ENCODE measurements at regions not wholly inside any gene's neighbourhood (a gene's known extent, or its start where the extent isn't known, plus 50 kb on each side); places are given as distances from the start of the nearest gene placed in this dataset.

- no peak for DNase-seq
Observed at GRCh38 chr2:152961351-152961750, 242.9 kb downstream of the ARL6IP6 start.

GRCh38 chr2:152950126-152950525 is 231.7 kb downstream of the ARL6IP6 start:
- DNase-seq = no peak

- DNase-seq = no peak
Observed at GRCh38 chr2:152944099-152944498, 225.7 kb downstream of the ARL6IP6 start.

GRCh38 chr2:152942940-152943440 is 224.6 kb downstream of the ARL6IP6 start:
- no peak for DNase-seq

GRCh38 chr2:152930501-152930900 is 212.1 kb downstream of the ARL6IP6 start:
- DNase-seq = no peak

GRCh38 chr2:152929628-152930027 is 211.2 kb downstream of the ARL6IP6 start:
- no peak for DNase-seq

- peak; percentile 76 for DNase-seq
Observed at GRCh38 chr2:152925547-152926448, 207.4 kb downstream of the ARL6IP6 start.

GRCh38 chr2:152924722-152925121 is 206.3 kb downstream of the ARL6IP6 start:
- no peak for DNase-seq

- DNase-seq = no peak
Observed at GRCh38 chr2:152924219-152924618, 205.8 kb downstream of the ARL6IP6 start.

GRCh38 chr2:152920846-152921245 is 202.4 kb downstream of the ARL6IP6 start:
- DNase-seq = no peak

- no peak for DNase-seq
Observed at GRCh38 chr2:152910970-152911369, 192.6 kb downstream of the ARL6IP6 start.

GRCh38 chr2:152907046-152907445 is 188.6 kb downstream of the ARL6IP6 start:
- DNase-seq = no peak

GRCh38 chr2:152894051-152894450 is 175.6 kb downstream of the ARL6IP6 start:
- no peak for DNase-seq

GRCh38 chr2:152890736-152891135 is 172.3 kb downstream of the ARL6IP6 start:
- peak; percentile 5 for DNase-seq

- no peak for DNase-seq
Observed at GRCh38 chr2:152883951-152884487, 165.6 kb downstream of the ARL6IP6 start.

- no peak for DNase-seq
Observed at GRCh38 chr2:152881527-152881926, 163.1 kb downstream of the ARL6IP6 start.

- DNase-seq = no peak
Observed at GRCh38 chr2:152879275-152879674, 160.9 kb downstream of the ARL6IP6 start.

GRCh38 chr2:152875701-152876695 is 157.6 kb downstream of the ARL6IP6 start:
- DNase-seq = no peak

- no peak for DNase-seq
Observed at GRCh38 chr2:152874955-152875354, 156.5 kb downstream of the ARL6IP6 start.

- no peak for DNase-seq
Observed at GRCh38 chr2:152870239-152870638, 151.8 kb downstream of the ARL6IP6 start.

GRCh38 chr2:152867397-152867796 is 149.0 kb downstream of the ARL6IP6 start:
- no peak for DNase-seq

- no peak for DNase-seq
Observed at GRCh38 chr2:152864601-152865149, 146.3 kb downstream of the ARL6IP6 start.

GRCh38 chr2:152863826-152864225 is 145.4 kb downstream of the ARL6IP6 start:
- no peak for DNase-seq

Data from NCI-H345 (cell line).